NT2/D1 (cell line): ENCODE measurements at regions not wholly inside any gene's neighbourhood (a gene's known extent, or its start where the extent isn't known, plus 50 kb on each side); places are given as distances from the start of the nearest gene placed in this dataset.

Source experiments
- YY1 ChIP-seq: IDR thresholded peaks from 2 replicates; pipeline ENCODE4 v1.6.1; 2011; ENCODE audit not compliant: insufficient read length, insufficient read depth
- ZNF274 ChIP-seq: IDR thresholded peaks from 2 replicates; pipeline ENCODE4 v1.6.1; 2011; ENCODE audit warnings: mild to moderate bottlenecking, low read depth, low read length

GRCh38 chr16:85373741-85374570, 239.2 kb upstream of the GSE1 start:
- TF ChIP-seq ZNF274, result no peak
- TF ChIP-seq YY1, result no peak
